ENCODE measurements at regions not wholly inside any gene's neighbourhood (a gene's known extent, or its start where the extent isn't known, plus 50 kb on each side); places are given as distances from the start of the nearest gene placed in this dataset.
A peak's percentile ranks its signal among the peaks of the same experiment; 100 is the strongest.

DNA sequence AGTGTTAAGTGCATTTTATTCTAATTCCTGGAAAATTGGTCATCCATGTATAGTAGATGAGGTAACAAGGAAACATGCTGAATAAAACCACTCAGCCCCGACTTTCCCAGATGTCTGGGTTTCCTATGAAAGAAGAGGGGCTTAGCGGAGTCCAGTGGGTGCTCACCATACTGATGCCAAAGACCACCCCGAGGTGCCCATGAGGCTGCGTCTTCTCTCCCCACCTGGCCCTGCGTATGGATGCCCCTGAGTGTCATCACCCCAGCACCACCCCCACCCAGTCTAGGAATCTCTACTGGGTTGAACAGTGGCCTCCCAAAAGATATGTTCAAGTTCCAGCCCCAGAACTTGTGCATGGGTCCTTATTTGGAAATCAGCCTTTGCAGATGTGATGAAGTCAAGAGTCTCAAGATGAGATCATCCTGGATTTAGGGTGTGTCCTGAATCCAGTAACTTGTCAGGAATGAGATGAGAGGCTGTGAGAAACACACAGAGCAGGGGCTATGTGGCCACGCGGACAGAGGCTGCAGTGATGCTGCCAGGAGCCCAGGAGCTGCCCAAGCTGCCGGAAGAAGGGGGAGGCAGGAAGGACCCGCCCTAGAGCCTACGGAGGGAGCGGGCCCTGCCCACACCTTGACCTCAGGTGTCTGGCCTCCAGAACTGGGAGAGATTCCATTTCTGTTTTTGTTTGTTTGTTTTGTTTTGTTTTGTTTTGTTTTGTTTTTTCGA, 124.6 kb upstream of the CDH4 start:
- Histone ChIP-seq H3K27me3 (ENCODE audit: control insufficient read depth, insufficient read depth, low read length) (no peaks in the 10 kb centered on the region), H3K4me3 (ENCODE audit: low read length) (no peak overlapping the region), H3K4me2 (ENCODE audit: low read length) (no peak overlapping the region), H3K9ac (ENCODE audit: low read depth, low read length) (peak overlapping the region; percentile 51), H3K4me1 (ENCODE audit: control insufficient read depth, insufficient read depth, low read length) (peaks cover 18% of the 10 kb centered on the region), H3K9me3 (replicated peaks; ENCODE audit: low read length) (no peaks in the 10 kb centered on the region), H3K36me3 (ENCODE audit: insufficient read depth, low read length) (no peaks in the 10 kb centered on the region)

DNA sequence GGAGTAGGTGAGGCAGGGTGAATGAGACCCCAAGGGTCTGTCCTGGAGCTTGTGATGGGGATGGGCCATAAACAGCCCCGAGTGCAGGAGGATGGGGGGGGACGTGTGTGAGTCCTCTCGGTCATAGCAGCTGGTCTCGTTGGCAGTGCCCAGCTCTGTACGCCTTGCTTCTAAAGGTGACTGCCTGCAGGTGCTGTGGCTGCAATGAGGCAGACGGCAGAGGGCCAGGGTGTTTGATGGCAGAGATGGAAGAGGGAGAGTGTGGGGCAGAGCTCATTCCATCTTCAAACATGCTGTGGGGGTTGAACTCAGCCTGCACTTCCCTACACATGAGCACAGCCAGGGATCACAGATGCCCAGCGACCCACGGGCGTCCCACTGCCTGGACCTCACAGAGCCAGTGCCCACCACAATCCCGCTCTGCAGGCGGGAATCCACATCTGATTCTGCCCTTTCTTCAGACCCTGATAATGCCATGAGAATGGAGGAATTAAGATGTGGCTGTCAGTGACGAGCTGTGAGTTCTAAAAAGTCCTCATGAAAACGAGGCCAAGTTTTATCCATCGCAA, 123.3 kb upstream of the CDH4 start:
- no peaks in the 10 kb centered on the region for H3K27me3 ChIP-seq (ENCODE audit: control insufficient read depth, insufficient read depth, low read length)
- no peak overlapping the region for H3K4me2 ChIP-seq (ENCODE audit: low read length)
- no peak overlapping the region for H3K4me3 ChIP-seq (ENCODE audit: low read length)
- no peaks in the 10 kb centered on the region for H3K9me3 ChIP-seq (replicated peaks; ENCODE audit: low read length)
- H3K9ac ChIP-seq (ENCODE audit: low read depth, low read length): no peak overlapping the region
- H3K4me1 ChIP-seq (ENCODE audit: control insufficient read depth, insufficient read depth, low read length): peaks cover 18% of the 10 kb centered on the region
- no peaks in the 10 kb centered on the region for H3K36me3 ChIP-seq (ENCODE audit: insufficient read depth, low read length)

DNA sequence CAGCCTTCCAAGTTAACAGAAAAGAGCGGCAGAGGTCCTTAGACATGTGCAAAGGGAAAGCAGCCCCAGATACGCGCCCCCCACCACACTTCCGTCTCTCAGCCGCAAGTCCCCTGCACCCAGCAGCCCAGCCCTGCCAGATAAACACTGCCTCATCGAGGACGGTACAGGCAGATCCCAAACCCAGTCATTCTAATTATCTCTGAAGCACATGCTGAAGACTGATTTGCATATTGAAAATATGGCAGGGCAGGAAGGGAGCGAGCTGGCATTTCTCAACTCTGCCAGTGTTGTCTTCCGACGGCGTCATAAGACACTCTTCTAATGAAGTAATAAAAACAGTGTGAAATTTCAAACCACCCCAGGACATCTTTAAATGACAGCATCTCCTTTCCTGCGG, 122.8 kb upstream of the CDH4 start:
- no peak overlapping the region for H3K9ac ChIP-seq (ENCODE audit: low read depth, low read length)
- no peaks in the 10 kb centered on the region for H3K36me3 ChIP-seq (ENCODE audit: insufficient read depth, low read length)
- peaks cover 18% of the 10 kb centered on the region for H3K4me1 ChIP-seq (ENCODE audit: control insufficient read depth, insufficient read depth, low read length)
- H3K27me3 ChIP-seq (ENCODE audit: control insufficient read depth, insufficient read depth, low read length): no peaks in the 10 kb centered on the region
- no peak overlapping the region for H3K4me2 ChIP-seq (ENCODE audit: low read length)
- H3K9me3 ChIP-seq (replicated peaks; ENCODE audit: low read length): no peaks in the 10 kb centered on the region
- no peak overlapping the region for H3K4me3 ChIP-seq (ENCODE audit: low read length)

DNA sequence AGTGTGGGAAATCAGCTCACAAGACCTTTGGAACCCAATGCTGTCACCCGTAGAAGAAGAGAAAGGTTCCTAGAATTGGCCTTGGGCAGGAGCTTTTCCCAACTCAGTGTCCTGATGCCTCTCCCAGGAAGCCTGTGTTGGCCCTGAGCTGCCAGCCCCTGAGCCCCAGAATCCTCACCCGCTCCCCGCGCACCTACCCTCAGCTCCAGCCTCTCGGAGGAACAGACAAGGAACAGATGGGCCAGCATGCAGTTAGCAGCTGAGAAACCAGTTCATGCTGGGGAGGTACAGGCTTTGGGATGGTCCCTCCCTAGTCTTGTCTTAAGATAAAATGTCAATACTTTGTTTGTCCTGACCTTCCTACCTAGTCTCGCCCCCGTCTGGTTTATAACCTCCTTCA, 121.9 kb upstream of the CDH4 start:
- H3K4me2 ChIP-seq (ENCODE audit: low read length): no peak overlapping the region
- H3K4me3 ChIP-seq (ENCODE audit: low read length): no peak overlapping the region
- H3K9ac ChIP-seq (ENCODE audit: low read depth, low read length): no peak overlapping the region
- no peaks in the 10 kb centered on the region for H3K27me3 ChIP-seq (ENCODE audit: control insufficient read depth, insufficient read depth, low read length)
- H3K4me1 ChIP-seq (ENCODE audit: control insufficient read depth, insufficient read depth, low read length): peaks cover 22% of the 10 kb centered on the region
- H3K9me3 ChIP-seq (replicated peaks; ENCODE audit: low read length): no peaks in the 10 kb centered on the region
- no peaks in the 10 kb centered on the region for H3K36me3 ChIP-seq (ENCODE audit: insufficient read depth, low read length)

DNA sequence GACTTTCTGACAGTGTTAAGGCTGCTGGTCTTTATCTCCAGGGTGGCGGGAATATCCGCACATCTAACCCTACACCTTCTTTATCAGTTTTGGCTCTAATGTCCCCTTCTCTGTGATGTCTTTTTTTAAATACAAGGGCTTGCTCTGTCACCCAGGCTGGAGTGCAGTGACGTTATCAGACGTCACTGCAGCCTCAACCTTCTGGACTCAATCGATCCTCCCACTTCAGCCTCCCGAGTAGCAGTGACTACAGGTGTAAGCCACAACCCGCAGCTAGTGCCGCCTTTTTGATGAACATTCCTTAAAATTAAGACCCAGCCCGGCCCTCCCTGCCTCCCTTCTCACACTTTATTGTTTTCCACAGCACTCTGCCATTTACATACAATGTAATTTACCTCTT, 120.1 kb upstream of the CDH4 start:
- Histone ChIP-seq H3K9me3 (replicated peaks; ENCODE audit: low read length) (no peaks in the 10 kb centered on the region), H3K36me3 (ENCODE audit: insufficient read depth, low read length) (no peaks in the 10 kb centered on the region), H3K4me2 (ENCODE audit: low read length) (no peak overlapping the region), H3K4me1 (ENCODE audit: control insufficient read depth, insufficient read depth, low read length) (peaks cover 32% of the 10 kb centered on the region), H3K9ac (ENCODE audit: low read depth, low read length) (no peak overlapping the region), H3K27me3 (ENCODE audit: control insufficient read depth, insufficient read depth, low read length) (peaks cover 3% of the 10 kb centered on the region), H3K4me3 (ENCODE audit: low read length) (no peak overlapping the region)

DNA sequence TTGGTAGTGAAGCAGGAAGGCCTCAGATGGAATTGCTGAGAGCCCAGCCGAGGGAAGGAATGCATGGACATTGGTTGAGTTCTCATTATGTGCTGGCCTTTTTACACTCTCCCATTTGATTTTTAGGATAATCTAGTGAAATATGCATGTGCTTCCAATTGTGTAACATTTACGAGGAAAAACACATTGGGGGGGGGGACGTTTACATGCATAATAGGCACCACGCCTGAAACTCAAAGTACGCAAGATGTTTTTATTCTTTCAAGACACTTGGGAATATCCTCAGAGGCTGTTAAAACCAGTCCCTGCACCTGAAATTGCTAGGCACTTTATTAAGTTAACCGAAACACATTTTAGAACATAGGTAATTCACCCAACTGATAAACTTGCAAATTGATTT, 118.5 kb upstream of the CDH4 start:
- Histone ChIP-seq H3K9me3 (replicated peaks; ENCODE audit: low read length) (no peaks in the 10 kb centered on the region), H3K4me1 (ENCODE audit: control insufficient read depth, insufficient read depth, low read length) (peaks cover 16% of the 10 kb centered on the region), H3K4me3 (ENCODE audit: low read length) (no peak overlapping the region), H3K9ac (ENCODE audit: low read depth, low read length) (no peak overlapping the region), H3K27me3 (ENCODE audit: control insufficient read depth, insufficient read depth, low read length) (peaks cover 6% of the 10 kb centered on the region), H3K4me2 (ENCODE audit: low read length) (no peak overlapping the region), H3K36me3 (ENCODE audit: insufficient read depth, low read length) (no peaks in the 10 kb centered on the region)

DNA sequence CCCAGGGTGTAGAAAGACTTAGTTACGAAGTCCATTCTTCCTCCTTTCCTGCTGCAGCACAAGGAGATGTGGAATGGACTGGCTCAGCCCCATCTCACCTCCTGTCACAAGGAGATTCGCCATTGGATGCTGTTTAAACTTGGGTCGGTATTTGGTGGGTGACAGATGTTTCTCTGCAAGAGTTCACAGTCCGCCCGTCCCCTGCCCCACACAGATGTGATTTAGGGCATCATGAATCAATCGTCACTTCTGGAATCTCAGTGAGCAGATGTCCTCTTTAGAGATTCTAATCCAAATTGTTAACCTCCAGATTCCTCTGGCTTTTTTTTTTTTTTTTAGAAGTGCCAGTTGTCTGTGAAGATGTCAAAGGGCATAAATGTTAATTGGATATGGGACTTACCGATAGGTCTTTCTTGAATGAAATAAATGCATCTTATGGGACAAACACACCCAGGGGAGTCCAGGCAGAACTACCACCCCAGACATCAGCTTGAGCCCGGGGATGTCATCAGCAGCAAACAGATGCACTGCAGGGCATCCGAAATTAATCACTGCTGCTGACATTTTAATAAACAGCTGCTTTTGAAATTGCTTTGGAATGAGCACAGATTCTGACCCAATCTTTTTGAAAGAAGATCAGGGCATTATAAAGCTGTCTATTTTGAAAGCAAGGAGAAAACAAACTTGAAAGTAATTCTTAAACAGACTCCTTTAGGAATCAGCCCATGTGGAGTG, 117.6 kb upstream of the CDH4 start:
- Histone ChIP-seq H3K4me3 (ENCODE audit: low read length) (no peak overlapping the region), H3K36me3 (ENCODE audit: insufficient read depth, low read length) (no peaks in the 10 kb centered on the region), H3K9ac (ENCODE audit: low read depth, low read length) (peak overlapping the region; percentile 51), H3K4me1 (ENCODE audit: control insufficient read depth, insufficient read depth, low read length) (peaks cover 16% of the 10 kb centered on the region), H3K4me2 (ENCODE audit: low read length) (peak overlapping the region; percentile 37), H3K27me3 (ENCODE audit: control insufficient read depth, insufficient read depth, low read length) (peaks cover 13% of the 10 kb centered on the region), H3K9me3 (replicated peaks; ENCODE audit: low read length) (no peaks in the 10 kb centered on the region)

DNA sequence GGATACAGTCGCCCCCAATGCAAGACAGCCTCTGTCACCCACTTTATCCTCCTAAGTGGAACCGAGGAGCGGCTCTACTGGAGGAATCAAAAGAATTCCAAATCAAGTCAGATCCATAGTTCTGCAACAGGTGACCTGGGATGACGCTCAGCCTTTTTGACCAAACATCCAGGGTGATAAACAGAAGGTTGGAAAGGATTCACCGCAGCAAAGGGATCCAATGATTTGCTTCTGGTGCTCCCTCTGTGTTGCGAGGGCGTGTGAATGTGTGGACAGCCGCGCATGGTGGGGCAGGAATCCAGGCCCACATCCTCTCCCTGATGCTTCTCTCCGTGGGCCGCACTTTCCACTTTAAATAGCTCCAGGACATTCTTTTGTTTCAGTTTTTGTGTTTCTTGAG, 116.8 kb upstream of the CDH4 start:
- Histone ChIP-seq H3K36me3 (ENCODE audit: insufficient read depth, low read length) (no peaks in the 10 kb centered on the region), H3K4me2 (ENCODE audit: low read length) (peak overlapping the region; percentile 37), H3K27me3 (ENCODE audit: control insufficient read depth, insufficient read depth, low read length) (peaks cover 20% of the 10 kb centered on the region), H3K9me3 (replicated peaks; ENCODE audit: low read length) (no peaks in the 10 kb centered on the region), H3K9ac (ENCODE audit: low read depth, low read length) (peak overlapping the region; percentile 51), H3K4me1 (ENCODE audit: control insufficient read depth, insufficient read depth, low read length) (peaks cover 16% of the 10 kb centered on the region), H3K4me3 (ENCODE audit: low read length) (no peak overlapping the region)

DNA sequence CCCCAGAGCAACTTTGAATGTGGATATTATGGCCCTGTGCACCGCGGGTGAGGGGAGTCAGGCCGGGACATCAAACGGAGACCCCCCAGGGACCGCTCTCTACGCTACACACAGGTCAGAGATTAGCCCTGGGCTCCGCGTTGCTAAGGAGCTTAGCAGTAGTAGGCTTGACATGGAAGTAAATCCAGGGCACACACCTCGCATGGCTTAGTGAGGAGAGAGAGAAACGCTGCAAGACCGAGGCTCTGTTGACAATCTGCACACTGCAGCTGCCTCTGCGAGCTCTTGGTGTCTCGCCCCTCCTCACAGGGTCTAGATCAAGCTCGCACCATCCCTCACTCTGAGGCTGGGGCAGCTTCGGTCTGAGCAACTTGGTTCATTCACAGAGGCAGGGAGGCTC, 116.1 kb upstream of the CDH4 start:
- no peaks in the 10 kb centered on the region for H3K9me3 ChIP-seq (replicated peaks; ENCODE audit: low read length)
- peaks cover 16% of the 10 kb centered on the region for H3K4me1 ChIP-seq (ENCODE audit: control insufficient read depth, insufficient read depth, low read length)
- peaks cover 24% of the 10 kb centered on the region for H3K27me3 ChIP-seq (ENCODE audit: control insufficient read depth, insufficient read depth, low read length)
- H3K4me2 ChIP-seq (ENCODE audit: low read length): no peak overlapping the region
- H3K36me3 ChIP-seq (ENCODE audit: insufficient read depth, low read length): no peaks in the 10 kb centered on the region
- peak overlapping the region; percentile 17 for H3K9ac ChIP-seq (ENCODE audit: low read depth, low read length)
- no peak overlapping the region for H3K4me3 ChIP-seq (ENCODE audit: low read length)

DNA sequence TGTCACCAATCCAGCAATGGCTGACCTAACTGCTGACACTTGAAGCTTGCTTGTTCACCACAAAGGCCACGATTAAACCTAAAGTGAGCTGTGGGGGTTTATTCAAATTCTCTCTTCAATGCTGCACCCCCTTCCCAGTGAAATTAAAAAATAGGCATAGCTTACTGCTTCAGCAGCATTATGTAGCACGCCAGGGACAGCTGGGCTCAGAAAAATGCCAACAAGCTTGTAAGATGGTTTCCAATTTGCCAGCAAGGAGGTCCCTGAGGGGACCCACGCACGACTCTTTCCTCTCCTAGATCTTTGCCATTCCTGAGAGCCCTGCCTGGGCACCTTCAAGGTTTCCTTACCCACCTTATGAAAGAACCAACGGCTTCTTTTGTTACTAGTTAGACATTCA, 113.5 kb upstream of the CDH4 start:
- Histone ChIP-seq H3K4me3 (ENCODE audit: low read length) (no peak overlapping the region), H3K4me1 (ENCODE audit: control insufficient read depth, insufficient read depth, low read length) (peaks cover 16% of the 10 kb centered on the region), H3K27me3 (ENCODE audit: control insufficient read depth, insufficient read depth, low read length) (peaks cover 24% of the 10 kb centered on the region), H3K9ac (ENCODE audit: low read depth, low read length) (no peak overlapping the region), H3K9me3 (replicated peaks; ENCODE audit: low read length) (no peaks in the 10 kb centered on the region), H3K36me3 (ENCODE audit: insufficient read depth, low read length) (no peaks in the 10 kb centered on the region), H3K4me2 (ENCODE audit: low read length) (no peak overlapping the region)

DNA sequence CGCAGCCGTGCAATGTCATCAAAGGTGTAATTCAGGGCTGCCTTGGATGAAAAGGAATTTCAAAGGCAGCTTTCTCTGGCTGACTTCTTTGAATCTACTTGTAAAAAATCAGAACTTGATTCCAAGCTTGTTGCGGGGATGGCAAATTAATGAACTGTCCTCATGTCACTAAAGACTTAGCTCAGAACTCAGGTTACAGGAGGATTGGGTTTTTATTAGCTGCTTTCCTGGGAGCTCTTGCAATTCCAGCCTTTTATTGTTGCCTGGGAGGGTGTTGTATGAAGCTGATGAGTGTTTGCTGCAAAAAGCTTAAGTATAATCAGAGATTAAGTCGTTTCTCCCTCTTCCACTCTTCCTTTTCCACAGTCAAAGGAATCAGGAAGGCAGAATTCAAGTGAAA, 113.0 kb upstream of the CDH4 start:
- Histone ChIP-seq H3K27me3 (ENCODE audit: control insufficient read depth, insufficient read depth, low read length) (peaks cover 26% of the 10 kb centered on the region), H3K4me2 (ENCODE audit: low read length) (no peak overlapping the region), H3K9ac (ENCODE audit: low read depth, low read length) (no peak overlapping the region), H3K36me3 (ENCODE audit: insufficient read depth, low read length) (no peaks in the 10 kb centered on the region), H3K9me3 (replicated peaks; ENCODE audit: low read length) (no peaks in the 10 kb centered on the region), H3K4me3 (ENCODE audit: low read length) (no peak overlapping the region), H3K4me1 (ENCODE audit: control insufficient read depth, insufficient read depth, low read length) (peaks cover 16% of the 10 kb centered on the region)
